VCaP (cell line): ENCODE measurements at regions not wholly inside any gene's neighbourhood (a gene's known extent, or its start where the extent isn't known, plus 50 kb on each side); places are given as distances from the start of the nearest gene placed in this dataset.

Experiments
- H3K27ac ChIP-seq: fragments of 450-650 bp; 2 replicates; pipeline ENCODE4 v1.5.1; 2017
- CTCF ChIP-seq: fragments of 450-650 bp; conservative IDR thresholded peaks from 2 replicates; pipeline ENCODE4 v1.5.1; 2017; ENCODE audit warnings: mild to moderate bottlenecking, moderate library complexity

DNA sequence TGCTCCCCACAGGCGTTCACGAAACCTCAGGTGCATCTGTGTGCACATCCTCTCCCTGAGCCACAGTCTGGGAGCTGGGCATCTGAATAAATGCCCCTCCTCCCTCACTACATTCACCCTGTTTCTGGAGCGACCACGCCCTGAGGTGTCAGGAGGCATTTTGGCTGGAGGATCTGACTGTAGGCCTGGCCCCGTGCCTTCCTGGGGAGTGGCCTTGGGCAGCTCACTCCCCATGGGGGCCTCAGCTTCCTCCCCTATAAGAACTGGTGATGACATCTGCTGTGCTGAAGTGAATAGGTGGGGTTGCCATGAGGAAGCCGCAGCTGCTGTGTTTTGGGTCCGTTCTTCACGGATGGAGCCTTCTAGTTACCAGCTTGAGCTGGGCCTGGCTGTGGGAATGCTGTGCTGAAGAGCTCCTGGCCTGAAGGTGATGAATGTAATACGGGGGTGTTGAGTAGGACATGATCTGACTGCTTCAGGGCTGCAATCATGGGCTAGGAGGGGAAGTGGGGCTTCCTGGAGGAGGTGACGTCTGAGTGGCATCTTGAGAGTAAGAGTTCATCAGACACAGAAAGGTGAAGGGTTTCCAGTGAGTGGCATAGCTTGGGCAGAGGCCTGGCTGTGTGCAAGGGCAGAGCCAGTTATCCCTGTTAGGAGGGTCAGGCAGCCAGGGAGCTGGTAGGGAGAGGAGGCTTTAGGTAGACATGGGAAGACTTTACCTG is 58.2 kb downstream of the GLI2 start:
- H3K27ac ChIP-seq, result no peak overlapping the region
- no peak for TF ChIP-seq CTCF

- no peak for TF ChIP-seq CTCF
- H3K27ac ChIP-seq, result no peak overlapping the region
These were observed 59.0 kb downstream of the GLI2 start for GRCh38 chr2:120794716-120795115.

DNA sequence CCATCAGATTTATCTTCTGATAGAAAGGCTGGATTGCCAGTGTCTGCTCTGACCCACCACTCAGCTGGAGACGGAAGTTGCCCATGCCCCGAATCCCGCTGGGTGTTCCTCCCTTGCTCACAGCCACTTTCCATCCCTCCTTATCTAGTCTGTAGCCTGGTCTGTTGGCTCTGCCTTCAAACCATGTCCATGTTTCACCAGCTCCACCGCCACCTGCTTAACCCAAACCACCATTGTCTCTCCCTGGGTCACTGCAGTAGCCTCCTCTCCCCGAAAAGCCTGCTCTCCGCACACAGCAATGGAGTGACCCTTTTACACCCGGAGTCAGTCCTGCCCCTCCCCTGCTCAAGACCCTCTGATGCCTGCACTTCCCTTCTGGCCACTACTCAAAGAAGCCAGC is 60.4 kb downstream of the GLI2 start:
- H3K27ac ChIP-seq, result no peak overlapping the region
- TF ChIP-seq CTCF, result no peak

DNA sequence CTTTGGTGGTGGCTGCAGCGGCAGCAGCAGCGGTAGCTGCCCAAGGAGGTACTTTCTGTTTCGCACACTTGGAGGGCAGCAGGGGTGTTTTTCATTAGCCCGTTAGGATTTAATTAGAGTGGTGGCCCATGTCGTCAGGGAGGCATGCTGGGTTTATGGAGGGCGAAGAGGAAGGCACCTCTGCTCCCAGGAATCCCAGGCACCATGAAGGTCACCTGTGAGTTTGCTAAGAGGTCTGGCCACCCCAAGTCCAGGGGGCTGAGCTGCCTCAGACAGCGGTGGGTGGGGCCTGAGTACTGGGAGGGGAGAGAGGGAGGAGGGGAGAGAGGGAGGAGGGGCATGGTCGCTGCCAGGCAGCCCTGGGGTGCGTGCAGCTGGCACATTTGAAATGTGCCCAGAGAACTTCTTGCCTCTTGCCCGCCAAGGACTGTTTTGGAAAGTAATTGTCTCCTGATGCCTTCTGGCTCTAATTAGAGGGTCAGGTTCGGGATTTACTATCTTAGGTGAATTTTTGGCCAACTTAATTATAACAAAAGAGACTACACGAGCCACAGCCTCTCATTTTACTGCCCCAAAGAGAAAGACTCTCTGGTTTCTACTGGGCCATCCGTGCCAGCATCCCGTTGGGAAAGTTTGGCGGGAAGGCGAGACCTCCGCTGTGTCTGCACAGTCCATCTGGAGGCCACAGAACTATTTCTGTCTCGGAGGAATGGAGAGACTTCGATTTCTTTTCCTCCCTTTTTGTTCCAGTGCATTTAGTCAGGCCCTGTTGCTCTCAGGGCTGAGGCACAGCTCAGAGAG is 62.0 kb downstream of the GLI2 start:
- TF ChIP-seq CTCF, result no peak

GRCh38 chr2:120798567-120799247 is 63.0 kb downstream of the GLI2 start:
- H3K27ac ChIP-seq, result no peak overlapping the region
- no peak for TF ChIP-seq CTCF

More for the DNA sequence above, 62.0 kb downstream of the GLI2 start:
- no peak overlapping the region for H3K27ac ChIP-seq

- no peak overlapping the region for H3K27ac ChIP-seq
- no peak for TF ChIP-seq CTCF
These were observed 66.5 kb downstream of the GLI2 start for GRCh38 chr2:120802158-120802557.

- TF ChIP-seq CTCF, result no peak
- no peak overlapping the region for H3K27ac ChIP-seq
These were observed 67.3 kb downstream of the GLI2 start for GRCh38 chr2:120802867-120803484.
